Calu3 (cell line): ENCODE measurements at regions not wholly inside any gene's neighbourhood (a gene's known extent, or its start where the extent isn't known, plus 50 kb on each side); places are given as distances from the start of the nearest gene placed in this dataset.

Experiments used
- BruUV-seq: library from RNA; stranded (reverse); fragments of 400-500 nt; replicated peaks from 2 replicates; lab custom pipeline; 2021; lab: Mats Ljungman, UMichigan
- CTCF ChIA-PET: fragments of 300-600 bp; sonication (Branson Sonifier 250); formaldehyde crosslinking; loops from one replicate; lab custom pipeline; 2022; ENCODE audit warnings: antibody characterized with exemption; lab: Charles Lee
- DNase-seq: peaks from one replicate; pipeline ENCODE4 v3.0.0; 2022
- H3K27ac Mint-ChIP-seq: one replicate; pipeline ENCODE4 v1.8.0; 2022; ENCODE audit warnings: mixed read lengths; ENCODE audit not compliant: unreplicated experiment
- H3K27me3 Mint-ChIP-seq: one replicate; pipeline ENCODE4 v1.8.0; 2022; ENCODE audit warnings: mixed read lengths; ENCODE audit not compliant: unreplicated experiment
- H3K36me3 Mint-ChIP-seq: one replicate; pipeline ENCODE4 v1.8.0; 2022; ENCODE audit warnings: mild to moderate bottlenecking, moderate library complexity, mixed read lengths; ENCODE audit not compliant: insufficient read depth, unreplicated experiment
- H3K4me1 Mint-ChIP-seq: one replicate; pipeline ENCODE4 v1.8.0; 2022; ENCODE audit warnings: mild to moderate bottlenecking, low read depth, mixed read lengths; ENCODE audit not compliant: unreplicated experiment
- H3K4me3 Mint-ChIP-seq: one replicate; pipeline ENCODE4 v1.8.0; 2022; ENCODE audit warnings: mild to moderate bottlenecking, low read depth, moderate library complexity, mixed read lengths; ENCODE audit not compliant: unreplicated experiment
- H3K9me3 Mint-ChIP-seq: one replicate; pipeline ENCODE4 v1.8.0; 2022; ENCODE audit warnings: low read depth, mixed read lengths; ENCODE audit not compliant: unreplicated experiment
- CTCF ChIP-seq: fragments of 200-600 bp; IDR thresholded peaks from one replicate; pipeline ENCODE4 v1.8.0; 2022; ENCODE audit warnings: antibody characterized with exemption; ENCODE audit not compliant: unreplicated experiment
- intact Hi-C: fragments of 100-400 bp; cut with micrococcal nuclease; formaldehyde crosslinking; loops from one replicate; pipeline ENCODE4 v1.10.0; 2022; ENCODE audit not compliant: unreplicated experiment

GRCh38 chr10:29794776-29795611, 160.2 kb upstream of the SVIL start:
- no peak overlapping the region for H3K4me3 Mint-ChIP-seq
- no peak overlapping the region for H3K27ac Mint-ChIP-seq
- peaks cover 2% of the 10 kb centered on the region for H3K9me3 Mint-ChIP-seq
- no peak for TF ChIP-seq CTCF
- intact Hi-C loops: no loop called here
- DNase-seq: no peak
- CTCF ChIA-PET: interaction anchor here (0.7 kb wide), 1 partner anchor 100 kb away, joined by 3 read pairs; no protein-coding TSS in a partner anchor
- H3K27me3 Mint-ChIP-seq: no peaks in the 10 kb centered on the region
- no peaks in the 10 kb centered on the region for H3K36me3 Mint-ChIP-seq
- H3K4me1 Mint-ChIP-seq: peaks cover 16% of the 10 kb centered on the region
- BruUV-seq: no TSS peak

- CTCF ChIA-PET: no interaction called here
- H3K9me3 Mint-ChIP-seq: peaks cover 2% of the 10 kb centered on the region
- no TSS peak for BruUV-seq
Measured at GRCh38 chr10:29791773-29792172, 157.0 kb upstream of the SVIL start.

GRCh38 chr10:29790207-29790606, 155.4 kb upstream of the SVIL start:
- no peak overlapping the region for H3K27ac Mint-ChIP-seq
- peaks cover 9% of the 10 kb centered on the region for H3K4me1 Mint-ChIP-seq
- no peaks in the 10 kb centered on the region for H3K27me3 Mint-ChIP-seq
- no TSS peak for BruUV-seq
- H3K36me3 Mint-ChIP-seq: no peaks in the 10 kb centered on the region
- no peak overlapping the region for H3K4me3 Mint-ChIP-seq
- TF ChIP-seq CTCF: no peak
- intact Hi-C loops: no loop called here
- no peak for DNase-seq
- peaks cover 2% of the 10 kb centered on the region for H3K9me3 Mint-ChIP-seq
- CTCF ChIA-PET: interaction anchor here (0.5 to 0.7 kb wide), 3 partner anchors 16 to 547 kb away, joined by 3 to 7 read pairs (median 7); no protein-coding TSS in a partner anchor

More at GRCh38 chr10:29791773-29792172, 157.0 kb upstream of the SVIL start:
- Mint-ChIP-seq H3K27ac (no peak overlapping the region), H3K36me3 (no peaks in the 10 kb centered on the region), H3K4me1 (peaks cover 16% of the 10 kb centered on the region), H3K27me3 (no peaks in the 10 kb centered on the region), H3K4me3 (no peak overlapping the region)
- TF ChIP-seq CTCF: no peak
- no peak for DNase-seq
- intact Hi-C loops: no loop called here

- Mint-ChIP-seq H3K4me1 (peaks cover 22% of the 10 kb centered on the region), H3K27ac (no peak overlapping the region), H3K36me3 (no peaks in the 10 kb centered on the region), H3K27me3 (no peaks in the 10 kb centered on the region), H3K9me3 (peaks cover 2% of the 10 kb centered on the region), H3K4me3 (no peak overlapping the region)
- intact Hi-C loops: no loop called here
- DNase-seq: no peak
- CTCF ChIA-PET: interaction anchor here (0.6 kb wide), 1 partner anchor 16 kb away, joined by 4 read pairs; no protein-coding TSS in a partner anchor
- no peak for TF ChIP-seq CTCF
- no TSS peak for BruUV-seq
Measured at GRCh38 chr10:29788113-29788512, 153.3 kb upstream of the SVIL start.
